HG02885 (cell line): ENCODE measurements at regions not wholly inside any gene's neighbourhood (a gene's known extent, or its start where the extent isn't known, plus 50 kb on each side); places are given as distances from the start of the nearest gene placed in this dataset.

ENCODE experiments used
- ATAC-seq: cut with Tn5 transposase; IDR thresholded peaks from one replicate; pipeline ENCODE4 v1.9.1; 2021; ENCODE audit warnings: mild to moderate bottlenecking; ENCODE audit not compliant: unreplicated experiment, poor library complexity

DNA sequence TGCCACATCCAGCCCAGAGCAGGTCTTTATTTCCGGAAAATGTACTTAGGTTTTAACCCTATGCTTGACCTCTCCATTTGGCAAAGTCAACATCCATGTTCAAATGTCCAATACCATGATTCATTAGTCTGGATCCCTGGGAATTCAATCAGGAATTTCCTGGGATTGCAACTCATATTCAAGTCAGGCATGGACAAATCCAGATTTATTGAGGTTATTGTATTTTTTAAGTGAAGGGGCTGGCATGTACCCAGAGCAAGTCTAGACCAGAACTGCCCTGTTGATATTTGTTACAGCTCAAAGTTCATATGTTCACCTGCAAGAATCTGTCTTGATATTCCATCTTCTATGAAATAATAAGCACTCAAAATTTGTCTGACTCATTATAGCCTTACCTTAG is 521.1 kb downstream of the ADGRL2 start:
- no peak for ATAC-seq

DNA sequence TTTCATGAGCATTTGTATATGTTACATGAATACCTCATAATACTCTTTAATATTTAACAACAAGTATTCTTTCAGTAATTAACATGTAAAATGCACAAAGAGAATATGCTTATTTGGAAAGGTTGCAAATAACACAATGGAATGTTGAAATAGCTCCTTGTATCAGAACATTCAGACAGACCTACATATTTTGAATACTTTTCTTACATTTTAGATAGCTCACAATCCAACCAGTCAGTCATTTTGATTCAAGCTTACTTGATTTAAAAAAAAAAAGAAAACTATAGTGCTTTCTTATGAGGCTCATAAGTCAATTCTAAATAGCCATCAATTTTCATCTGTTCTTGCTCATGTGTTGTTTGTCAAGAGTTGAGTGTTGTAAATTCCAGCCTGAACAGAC is 518.8 kb downstream of the ADGRL2 start:
- ATAC-seq: no peak

DNA sequence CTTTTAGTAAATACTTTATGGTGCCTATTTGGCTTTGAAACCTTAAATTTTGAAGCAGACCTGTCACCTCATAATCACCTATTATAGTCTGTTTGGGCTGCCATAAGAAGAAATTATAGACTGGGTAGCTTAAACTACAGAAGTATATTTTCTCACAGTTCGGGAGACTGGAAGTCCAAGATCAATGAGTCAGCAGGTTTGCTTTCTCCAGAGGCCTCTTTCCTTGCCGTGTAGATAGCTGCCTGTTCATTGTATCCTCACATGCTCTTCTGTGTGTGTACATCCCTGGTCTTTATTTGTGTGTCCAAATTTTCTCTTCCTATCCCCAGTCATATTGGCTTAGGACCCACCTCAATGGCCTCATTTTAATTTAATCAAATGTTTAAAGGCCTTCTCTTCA is 518.2 kb downstream of the ADGRL2 start:
- ATAC-seq: no peak

DNA sequence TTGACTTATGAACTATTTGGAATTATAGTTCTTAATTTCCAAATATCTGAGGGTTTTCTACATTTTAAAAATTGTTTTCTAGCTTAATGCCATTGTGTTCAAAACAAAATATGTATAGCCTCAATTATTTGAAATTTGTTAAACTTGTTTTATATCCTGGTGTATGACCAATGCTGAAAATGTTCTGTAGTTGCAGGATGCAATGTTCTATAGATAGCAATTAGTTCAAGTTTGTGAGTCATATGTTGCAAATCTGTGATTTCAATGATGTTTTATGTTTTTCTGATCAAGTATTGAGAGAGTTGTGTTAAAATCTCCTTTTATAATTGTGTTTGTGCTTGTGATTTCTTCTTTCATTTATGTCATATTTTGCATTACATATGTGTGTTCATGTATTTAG is 517.5 kb downstream of the ADGRL2 start:
- no peak for ATAC-seq

DNA sequence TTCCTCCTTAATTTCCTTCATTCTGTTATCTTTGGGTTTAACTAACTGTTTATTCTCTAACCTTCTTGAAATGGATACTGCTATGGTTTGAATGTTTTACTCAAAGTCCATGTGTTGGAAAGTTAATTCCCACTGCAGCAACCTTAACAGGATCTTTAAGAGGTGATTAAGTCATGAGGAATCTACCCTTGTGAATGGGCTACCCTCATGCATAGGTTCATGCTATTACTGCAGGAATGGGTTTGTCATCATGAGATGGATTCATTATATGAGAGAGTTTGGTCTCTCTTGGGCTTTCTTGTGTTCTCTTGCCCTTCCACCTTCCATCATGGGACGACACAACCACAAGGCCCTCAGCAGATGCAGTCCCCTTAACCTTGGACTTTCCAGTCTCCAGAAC is 516.9 kb downstream of the ADGRL2 start:
- ATAC-seq: no peak

DNA sequence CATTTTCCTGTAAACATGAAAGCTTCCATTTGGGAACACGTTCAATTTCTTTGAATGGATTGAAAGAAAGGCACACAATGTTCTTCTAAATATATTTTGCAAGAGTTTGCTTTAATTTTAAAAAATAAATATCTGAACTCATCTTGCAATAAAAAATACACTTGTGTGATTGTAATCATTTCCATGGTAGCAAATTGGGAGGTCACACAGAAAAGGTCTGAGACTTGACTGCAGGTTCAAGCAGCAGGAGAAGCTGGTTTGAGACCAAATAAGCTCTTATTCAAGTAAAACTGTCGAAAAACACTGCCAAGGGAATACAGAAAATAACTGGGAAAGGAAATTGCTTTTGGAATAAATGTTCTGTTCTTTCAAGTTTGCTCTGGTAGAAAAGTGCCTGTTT is 498.9 kb downstream of the ADGRL2 start:
- no peak for ATAC-seq

DNA sequence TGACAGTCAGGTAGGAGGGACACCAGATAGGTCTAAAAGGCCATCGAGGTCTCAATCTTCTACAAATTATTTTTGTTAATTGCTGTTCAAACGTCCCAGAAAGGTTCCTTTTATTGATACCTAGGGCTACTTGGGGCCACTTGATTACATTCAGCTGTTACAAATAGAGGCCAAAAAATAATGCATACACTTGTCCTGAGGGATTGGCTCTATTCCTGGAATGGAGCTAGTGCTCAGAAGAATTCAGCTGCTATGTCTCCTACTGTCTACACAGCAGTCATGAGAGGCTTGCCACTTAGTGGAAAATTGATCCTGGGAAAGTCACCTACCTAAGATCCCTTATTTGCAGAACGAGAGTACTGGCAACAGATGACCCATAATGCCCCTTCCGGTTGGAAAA is 498.3 kb downstream of the ADGRL2 start:
- no peak for ATAC-seq

DNA sequence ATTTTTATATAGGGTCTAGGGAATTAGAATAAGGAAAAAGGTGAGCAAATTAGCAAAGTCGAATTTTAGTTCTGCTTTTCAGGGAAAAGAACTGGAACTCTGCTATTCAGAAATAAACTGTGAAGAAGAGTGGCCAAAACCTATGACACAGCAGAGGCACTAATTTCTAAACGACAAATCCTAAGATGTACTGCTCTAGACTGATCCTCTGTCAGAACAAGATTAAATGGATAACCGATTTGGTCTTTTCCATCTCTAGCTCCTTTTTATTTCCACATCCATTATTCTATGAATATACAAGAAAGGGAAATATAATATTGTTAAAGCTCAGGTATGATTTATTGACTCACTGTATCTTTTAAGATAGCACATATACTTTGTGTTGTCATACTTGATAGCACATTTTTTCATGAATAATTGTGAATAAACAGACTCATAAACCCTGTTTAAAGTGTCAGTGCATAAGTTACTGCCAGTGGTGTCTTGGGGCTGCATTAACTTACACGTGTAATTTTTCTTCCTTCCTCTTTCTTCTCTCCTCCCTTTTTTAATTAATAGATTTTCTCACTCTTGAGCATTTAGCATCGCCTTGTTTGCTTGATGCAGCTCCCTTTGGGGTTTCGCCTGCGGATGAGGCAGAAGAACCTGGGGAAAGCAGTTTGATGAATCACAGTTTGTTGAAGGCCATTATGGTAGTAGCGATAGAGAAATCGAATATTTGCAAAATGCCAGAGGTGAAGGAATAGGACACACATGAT is 496.6 kb downstream of the ADGRL2 start:
- no peak for ATAC-seq

DNA sequence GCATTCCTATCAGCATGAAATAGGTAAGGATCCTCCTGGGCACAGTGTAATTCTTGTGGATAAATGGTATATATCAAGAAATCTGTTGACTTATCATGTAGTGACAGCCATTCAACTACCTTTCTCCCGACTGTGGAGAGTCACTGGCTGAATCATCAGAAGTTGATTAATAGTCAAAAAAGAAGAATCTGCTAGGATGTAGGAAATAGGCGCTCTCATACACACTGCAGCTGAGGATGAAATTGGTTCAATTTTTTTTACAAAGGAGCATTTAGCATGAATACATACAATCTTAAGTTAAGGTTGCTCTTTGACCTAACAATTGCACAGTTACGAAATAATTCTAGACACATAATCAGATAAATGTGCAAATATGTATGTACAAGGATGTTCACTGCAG is 486.8 kb downstream of the ADGRL2 start:
- ATAC-seq: no peak

DNA sequence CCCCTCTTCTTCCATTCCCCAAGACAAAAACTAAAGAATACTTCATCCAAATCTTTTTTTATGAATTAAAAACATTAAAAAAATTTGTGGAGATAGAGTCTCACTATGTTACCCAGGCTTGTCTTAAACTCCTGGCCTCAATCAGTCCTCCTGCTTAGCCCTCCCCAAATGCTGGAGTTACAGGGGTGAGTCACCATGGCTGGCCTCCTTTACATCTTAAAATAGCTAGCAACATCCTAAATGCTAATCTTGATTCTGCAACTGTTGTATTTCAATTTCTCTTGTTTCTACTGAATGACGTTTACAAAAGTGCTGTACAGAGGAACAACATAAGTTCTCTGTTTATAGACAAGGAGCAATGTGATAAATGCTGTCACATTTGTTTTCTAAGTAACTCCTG is 483.5 kb downstream of the ADGRL2 start:
- no peak for ATAC-seq

DNA sequence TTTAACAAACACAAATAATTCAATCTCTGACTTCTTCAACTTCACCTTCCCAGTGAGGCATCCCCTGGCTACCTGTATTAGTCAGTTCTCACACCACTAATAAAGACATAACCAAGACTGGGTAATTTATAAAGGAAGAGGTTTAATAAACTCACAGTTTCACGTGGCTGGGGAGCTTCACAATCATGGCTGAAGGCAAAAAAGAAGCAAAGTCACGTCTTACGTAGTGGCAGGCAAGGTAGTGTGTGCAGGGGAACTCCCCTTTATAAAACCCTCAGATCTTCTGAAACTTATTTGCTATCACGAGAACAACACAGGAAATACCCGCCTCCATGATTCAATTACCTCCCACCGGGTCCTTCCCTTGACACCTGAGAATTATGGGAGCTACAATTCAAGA is 478.5 kb downstream of the ADGRL2 start:
- ATAC-seq: no peak

DNA sequence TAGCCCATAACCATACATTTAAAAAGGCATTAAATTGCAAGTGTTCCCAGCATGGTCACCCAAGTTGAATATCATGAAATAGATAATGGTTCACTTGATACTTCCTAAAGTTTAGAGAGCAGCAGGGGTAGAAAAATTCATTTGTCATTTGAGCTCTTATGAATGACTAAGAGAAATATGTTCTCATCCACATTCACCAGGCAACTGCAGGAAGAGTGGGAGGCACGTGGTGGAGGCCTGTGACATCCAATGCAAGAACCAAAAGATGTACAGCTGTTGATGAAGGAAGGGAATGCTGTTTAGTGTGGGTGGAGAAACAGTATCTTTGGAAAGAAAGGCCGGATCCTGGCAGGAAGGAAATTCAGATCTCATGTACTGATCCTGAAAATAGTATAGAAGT is 473.1 kb downstream of the ADGRL2 start:
- no peak for ATAC-seq

DNA sequence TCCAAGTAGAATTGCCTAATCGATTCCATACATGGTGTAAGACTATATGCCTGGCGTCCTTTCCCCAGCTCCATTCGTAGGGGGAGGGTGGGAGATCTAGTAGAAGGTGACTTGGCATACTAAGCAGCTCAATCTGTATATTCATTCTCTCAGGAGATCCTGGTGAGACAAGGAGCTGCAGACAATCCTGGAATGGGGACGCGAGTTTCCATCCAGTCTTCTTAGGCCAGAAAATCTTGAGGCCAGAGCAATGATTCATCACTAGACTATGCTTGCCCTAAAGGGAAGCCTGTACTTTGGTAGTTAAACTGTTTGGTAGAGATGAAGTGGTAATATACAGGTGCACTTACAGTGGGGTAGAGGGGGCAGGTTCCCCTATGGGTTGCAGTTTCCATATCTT is 468.7 kb downstream of the ADGRL2 start:
- ATAC-seq: no peak

DNA sequence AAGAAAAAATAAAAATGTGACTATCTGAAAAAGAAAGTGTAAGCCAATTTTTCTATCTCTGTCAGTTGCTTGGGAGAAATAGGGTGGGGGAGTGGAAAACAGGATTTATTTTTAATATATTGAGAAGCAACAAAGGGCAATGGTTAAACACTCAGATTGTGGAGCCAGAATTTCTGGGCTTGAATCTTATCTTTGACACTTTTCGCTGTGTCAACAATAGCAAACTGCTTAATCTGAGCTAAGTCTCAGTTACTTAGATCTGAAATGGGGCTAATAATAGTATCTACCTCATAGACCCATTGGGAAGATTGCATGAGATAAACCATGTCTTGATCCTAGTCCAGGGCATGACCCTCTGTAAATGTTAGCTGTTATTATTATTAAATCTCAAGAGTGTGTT is 468.1 kb downstream of the ADGRL2 start:
- ATAC-seq: no peak

DNA sequence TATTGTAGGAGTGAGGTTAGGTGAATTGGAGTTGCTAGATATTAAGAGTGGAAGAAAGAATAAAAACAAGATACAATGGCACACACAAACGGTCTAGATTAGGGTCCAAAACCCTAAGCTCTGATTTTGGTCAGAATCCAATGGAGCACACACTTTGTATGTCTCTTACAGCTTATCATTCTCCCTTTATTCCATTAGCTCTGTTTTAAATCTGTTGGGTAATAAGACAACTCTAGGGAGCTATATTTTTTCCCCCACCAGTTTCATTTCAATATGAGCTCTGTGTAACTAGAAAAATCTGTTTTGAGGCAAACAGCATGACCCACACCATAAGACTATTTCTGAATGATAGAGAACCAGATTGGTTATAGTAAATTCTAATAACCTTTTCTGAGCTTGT is 465.6 kb downstream of the ADGRL2 start:
- no peak for ATAC-seq

DNA sequence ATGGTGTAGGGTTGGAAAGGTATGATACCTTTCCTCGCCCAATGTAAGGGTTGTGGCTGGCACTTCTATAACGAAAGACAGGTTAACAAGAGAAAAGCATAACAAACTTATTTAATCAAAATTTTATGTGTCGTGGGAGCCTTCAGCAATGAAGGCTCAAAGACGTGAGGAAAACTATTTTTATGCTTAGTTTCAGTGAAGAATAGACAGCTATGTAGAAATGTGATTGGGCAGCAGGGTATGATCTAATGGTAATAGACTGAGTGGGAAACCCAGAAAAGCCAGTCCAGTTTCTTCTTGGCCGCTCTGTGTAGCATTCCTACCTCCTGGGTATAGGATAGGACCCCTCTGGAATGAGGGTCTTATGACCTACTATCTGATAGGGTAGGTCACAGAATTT is 464.7 kb downstream of the ADGRL2 start:
- ATAC-seq: no peak

DNA sequence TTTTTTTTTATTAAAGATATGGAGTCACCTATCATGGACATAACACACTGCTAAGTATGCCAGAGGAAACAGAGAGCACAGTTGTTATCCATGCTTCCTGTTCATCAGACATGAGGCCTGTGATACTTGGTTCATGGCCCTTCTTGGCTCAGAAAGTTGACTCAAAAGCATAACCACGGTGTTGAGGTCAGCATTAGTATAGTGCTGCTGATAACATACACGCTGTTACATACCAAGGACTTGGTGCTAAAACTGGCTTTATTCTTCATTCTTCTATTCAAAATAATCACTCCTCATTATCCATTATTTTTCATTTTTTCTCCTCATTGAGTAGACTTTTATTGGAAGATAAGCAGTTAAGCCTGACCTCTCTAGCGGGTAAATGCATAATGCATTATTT is 464.1 kb downstream of the ADGRL2 start:
- ATAC-seq: no peak

DNA sequence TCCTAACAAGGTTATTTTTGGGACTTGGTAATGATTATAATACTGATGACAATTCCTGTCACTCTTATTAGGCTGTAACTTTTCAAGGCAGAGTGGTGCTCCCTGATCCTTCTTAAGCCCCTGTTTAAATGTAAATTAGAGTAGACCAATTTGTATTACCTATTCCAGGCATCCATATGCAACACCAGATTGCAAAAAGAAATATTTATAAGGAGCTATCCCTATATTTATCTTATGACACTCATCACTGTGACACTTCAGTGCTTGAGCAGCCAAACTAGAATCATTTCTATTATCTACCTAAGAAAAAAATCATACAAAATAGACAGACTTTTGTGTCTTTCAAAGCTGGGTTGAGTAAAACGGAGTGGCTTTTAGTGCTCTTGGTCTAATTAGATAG is 462.7 kb downstream of the ADGRL2 start:
- no peak for ATAC-seq

DNA sequence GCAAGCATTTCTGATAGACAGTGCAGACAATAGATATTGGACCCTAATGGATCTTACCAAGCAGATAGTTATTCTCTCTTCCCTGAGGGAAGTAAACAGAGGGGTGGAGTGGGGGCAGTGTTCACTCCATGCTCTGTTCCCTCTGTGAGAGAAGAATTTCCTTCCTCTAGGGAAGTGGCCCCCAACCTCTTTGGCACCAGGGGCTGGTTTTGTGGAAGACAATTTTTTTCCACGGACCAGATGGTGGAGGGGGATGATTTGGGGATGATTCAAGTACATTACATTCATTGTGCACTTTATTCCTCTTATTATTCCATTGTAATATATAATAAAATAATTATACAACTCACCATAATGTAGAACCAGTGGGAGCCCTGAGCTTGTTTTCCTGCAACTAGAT is 459.9 kb downstream of the ADGRL2 start:
- ATAC-seq: no peak

DNA sequence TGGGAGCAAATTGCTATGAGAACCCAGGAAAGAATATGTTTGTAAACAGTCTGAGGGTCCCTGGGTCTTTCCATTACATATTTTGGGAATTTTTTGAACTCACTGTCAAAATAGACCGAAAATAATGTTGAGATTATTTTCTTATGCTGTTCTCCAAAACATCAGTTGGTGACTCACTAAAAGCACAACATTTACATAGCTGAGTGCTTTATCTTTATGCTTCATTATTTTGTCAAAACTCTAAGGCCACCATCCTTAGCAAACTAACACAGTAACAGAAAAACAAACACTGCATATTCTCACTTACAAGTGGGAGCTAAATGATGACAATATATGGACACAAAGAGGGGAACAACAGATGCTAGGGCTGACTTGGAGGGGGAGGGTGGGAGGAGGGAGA is 459.3 kb downstream of the ADGRL2 start:
- no peak for ATAC-seq

DNA sequence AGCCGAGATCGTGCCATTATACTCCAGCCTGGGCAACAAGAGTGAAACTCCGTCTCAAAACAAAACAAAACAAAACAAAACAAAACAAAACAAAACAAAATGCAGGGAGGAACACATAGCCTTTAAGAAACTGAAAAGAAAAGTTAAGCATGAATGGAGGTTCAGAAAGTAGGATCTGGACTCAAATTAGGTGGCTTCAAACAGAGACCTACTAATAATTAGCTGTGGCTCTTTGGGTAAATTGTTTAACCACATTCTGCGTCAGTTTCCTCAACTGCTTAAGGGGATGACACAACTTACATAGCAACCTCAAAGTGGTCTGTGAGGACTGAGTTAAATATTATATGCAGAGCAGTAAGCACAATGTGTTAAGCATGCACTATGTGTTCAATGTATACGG is 458.2 kb downstream of the ADGRL2 start:
- ATAC-seq: no peak

DNA sequence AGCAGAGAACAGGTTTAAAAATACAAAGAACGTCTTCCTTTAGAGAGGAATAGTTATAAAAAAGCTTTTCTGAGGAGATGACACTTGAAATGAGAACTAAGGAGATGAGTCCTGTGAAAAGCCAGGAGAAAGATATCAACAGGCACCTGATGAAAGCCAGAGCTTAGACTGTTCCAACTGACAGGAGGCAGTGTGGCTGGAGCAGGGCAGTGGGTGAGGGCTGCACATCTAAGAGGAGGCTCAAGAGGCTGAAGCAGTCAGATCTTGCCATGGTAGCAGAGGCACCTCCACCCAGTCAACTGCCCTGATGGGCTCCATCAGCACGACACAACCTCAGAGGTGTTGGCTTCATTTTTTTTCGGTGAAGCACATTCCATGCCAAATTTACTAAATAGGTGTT is 445.3 kb downstream of the ADGRL2 start:
- ATAC-seq: no peak
